Gastroesophageal sphincter (tissue), 3 donors: ENCODE measurements at regions not wholly inside any gene's neighbourhood (a gene's known extent, or its start where the extent isn't known, plus 50 kb on each side); places are given as distances from the start of the nearest gene placed in this dataset.

ENCODE experiments used
- CTCF ChIP-seq, 4 experiments: fragments of 200-600 bp in 2 of 4; fragments of 450-650 bp in 2 of 4; sonication (generic) in 1 of 4; IDR thresholded peaks; one replicate each; pipeline ENCODE4 v1.5.1; 2017 to 2019; ENCODE audit warnings: antibody characterized with exemption in 4 of 4, mild to moderate bottlenecking in 2 of 4, moderate library complexity in 2 of 4
- EP300 ChIP-seq: sonication (generic); formaldehyde crosslinking; IDR thresholded peaks from one replicate; pipeline ENCODE4 v1.6.1; 2017; ENCODE audit warnings: antibody characterized with exemption, mild to moderate bottlenecking
- POLR2A ChIP-seq, 2 donors: fragments of 450-650 bp; IDR thresholded peaks; one replicate each; pipeline ENCODE4 v1.6.1; 2017; ENCODE audit warnings: antibody characterized with exemption in 2 of 2, mild to moderate bottlenecking in 2 of 2, moderate library complexity in 1 of 2
- POLR2AphosphoS5 ChIP-seq: sonication (generic); formaldehyde crosslinking; IDR thresholded peaks from one replicate; pipeline ENCODE4 v1.6.1; 2017; ENCODE audit warnings: antibody characterized with exemption

DNA sequence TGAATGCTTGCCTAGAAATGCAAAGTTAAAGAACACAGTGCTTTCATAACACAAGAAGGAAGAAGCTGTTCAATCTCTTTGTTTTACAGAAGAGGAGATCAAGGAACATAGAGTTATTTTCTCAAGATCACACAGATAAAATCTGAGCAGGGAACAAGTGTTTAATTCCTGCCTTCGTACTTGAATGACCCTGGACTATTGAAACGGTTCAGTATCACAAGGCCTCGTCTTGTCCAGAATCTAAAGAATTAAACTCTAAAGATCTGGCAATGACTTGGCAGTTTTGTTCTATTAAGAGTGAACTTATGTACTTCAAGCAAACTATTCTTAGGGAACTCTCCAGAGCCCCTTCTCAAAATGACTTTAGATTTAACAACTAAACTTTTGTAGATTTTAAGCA lies 97.7 kb downstream of the ANXA5 start:
- TF ChIP-seq POLR2A (IDR thresholded peaks at IDR 0.05) = no peak
- TF ChIP-seq CTCF (IDR thresholded peaks at IDR 0.05) = no peak
- TF ChIP-seq POLR2AphosphoS5 = no peak
- no peak for TF ChIP-seq EP300
